ES-I3 (cell line): ENCODE measurements at regions not wholly inside any gene's neighbourhood (a gene's known extent, or its start where the extent isn't known, plus 50 kb on each side); places are given as distances from the start of the nearest gene placed in this dataset.
A peak's percentile ranks its signal among the peaks of the same experiment; 100 is the strongest.

ENCODE experiments used
- H3K36me3 ChIP-seq: 2 replicates; pipeline ENCODE4 v1.6.1; 2013; ENCODE audit warnings: mild to moderate bottlenecking, low read length, control low read depth, moderate library complexity; ENCODE audit not compliant: insufficient read depth
- H3K4me1 ChIP-seq: 2 replicates; pipeline ENCODE4 v1.6.1; 2013; ENCODE audit warnings: mild to moderate bottlenecking, control low read depth, low read length; ENCODE audit not compliant: insufficient read depth
- H3K9ac ChIP-seq: 2 replicates; pipeline ENCODE4 v1.6.1; 2013; ENCODE audit warnings: low read depth, mild to moderate bottlenecking, low read length, moderate library complexity
- H3K9me3 ChIP-seq: 2 replicates; pipeline ENCODE4 v1.6.1; 2013; ENCODE audit warnings: mild to moderate bottlenecking, low read length, moderate library complexity; ENCODE audit not compliant: control insufficient read depth, insufficient read depth

DNA sequence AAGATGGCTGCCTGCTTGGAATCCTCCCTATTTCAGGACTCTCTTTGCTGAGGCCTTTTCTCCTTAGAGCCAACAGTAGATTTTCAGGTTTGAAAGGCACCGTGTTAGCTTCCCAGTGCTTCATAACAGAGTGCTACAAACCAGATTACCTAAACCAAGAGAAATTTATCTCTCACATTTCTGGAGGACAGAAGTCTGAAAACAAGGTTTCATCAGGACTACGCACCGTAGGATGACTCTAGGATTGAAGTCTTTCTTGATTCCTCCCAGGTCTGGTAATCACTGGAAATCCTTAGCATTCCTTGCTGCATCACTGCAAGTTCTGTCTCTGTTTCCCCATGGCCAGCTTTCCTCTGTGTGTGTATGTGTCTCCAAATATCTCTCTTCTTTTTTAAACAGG, 508.4 kb upstream of the GJE1 start:
- peaks cover 4% of the 10 kb centered on the region for H3K9me3 ChIP-seq
- no peaks in the 10 kb centered on the region for H3K4me1 ChIP-seq
- H3K36me3 ChIP-seq, result no peaks in the 10 kb centered on the region
- H3K9ac ChIP-seq, result no peak overlapping the region

DNA sequence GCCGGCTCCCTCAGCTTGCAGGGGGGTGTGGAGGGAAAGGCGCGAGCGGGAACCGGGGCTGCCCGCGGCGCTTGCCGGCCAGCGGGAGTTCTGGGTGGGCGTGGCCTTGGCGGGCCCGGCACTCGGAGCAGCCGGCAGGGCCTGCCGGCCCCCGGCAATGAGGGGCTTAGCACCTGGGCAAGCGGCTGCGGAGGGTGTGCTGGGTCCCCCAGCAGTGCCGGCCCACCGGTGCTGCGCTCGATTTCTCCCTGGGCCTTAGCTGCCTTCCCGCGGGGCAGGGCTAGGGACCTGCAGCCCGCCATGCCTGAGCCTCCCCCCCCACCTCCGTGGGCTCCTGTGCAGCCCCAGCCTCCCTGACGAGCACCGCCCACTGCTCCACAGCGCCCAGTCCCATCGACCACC, 514.5 kb upstream of the GJE1 start:
- H3K36me3 ChIP-seq, result no peaks in the 10 kb centered on the region
- H3K9ac ChIP-seq, result peak overlapping the region; percentile 20; the same call in 1 of the 2 replicates
- no peaks in the 10 kb centered on the region for H3K4me1 ChIP-seq
- H3K9me3 ChIP-seq, result no peaks in the 10 kb centered on the region; the same call in 1 of the 2 replicates

DNA sequence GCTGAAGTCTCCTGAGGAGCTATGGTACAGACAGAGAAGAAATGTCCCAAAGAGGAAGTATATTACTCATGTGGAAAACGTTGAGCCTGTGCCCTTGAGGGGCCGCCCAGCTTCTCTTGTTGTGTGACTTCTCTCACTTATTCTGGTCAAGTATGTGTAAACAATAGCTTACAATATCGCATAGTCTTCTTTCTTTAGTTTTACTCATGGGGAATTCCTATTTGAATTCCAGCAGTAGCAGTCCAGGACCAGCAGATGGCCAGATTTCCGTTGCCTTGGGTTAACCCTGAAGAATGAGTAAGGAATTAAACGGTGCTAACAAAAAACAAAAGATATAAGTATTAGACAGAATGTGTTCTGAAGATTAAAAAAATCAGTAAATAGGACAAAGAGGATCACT, 522.0 kb upstream of the GJE1 start:
- no peaks in the 10 kb centered on the region for H3K4me1 ChIP-seq
- H3K36me3 ChIP-seq, result no peaks in the 10 kb centered on the region
- peaks cover 6% of the 10 kb centered on the region; the same call in 1 of the 2 replicates for H3K9me3 ChIP-seq
- no peak overlapping the region for H3K9ac ChIP-seq

DNA sequence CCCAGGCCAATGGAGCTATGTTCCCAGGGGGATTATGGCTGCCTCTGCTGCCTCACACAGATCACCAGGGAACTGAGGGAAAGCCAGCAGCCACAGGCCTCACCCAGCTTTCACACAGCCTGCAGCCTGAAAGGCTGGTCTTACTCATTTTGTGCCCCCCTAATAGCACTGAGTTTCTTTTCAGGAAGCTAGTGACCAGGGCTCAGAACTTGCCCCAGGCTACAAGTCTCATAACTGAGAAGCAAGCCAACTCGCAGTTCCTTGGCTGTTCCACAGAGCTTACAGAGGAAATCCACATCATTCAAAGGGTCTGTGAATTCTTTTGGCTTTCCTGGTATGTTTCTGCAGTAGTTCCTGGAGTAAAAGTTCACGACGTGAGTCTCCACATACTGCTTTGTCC, 524.8 kb upstream of the GJE1 start:
- Histone ChIP-seq H3K36me3 (no peaks in the 10 kb centered on the region), H3K4me1 (no peaks in the 10 kb centered on the region), H3K9me3 (peaks cover 6% of the 10 kb centered on the region; the same call in 1 of the 2 replicates), H3K9ac (no peak overlapping the region)

DNA sequence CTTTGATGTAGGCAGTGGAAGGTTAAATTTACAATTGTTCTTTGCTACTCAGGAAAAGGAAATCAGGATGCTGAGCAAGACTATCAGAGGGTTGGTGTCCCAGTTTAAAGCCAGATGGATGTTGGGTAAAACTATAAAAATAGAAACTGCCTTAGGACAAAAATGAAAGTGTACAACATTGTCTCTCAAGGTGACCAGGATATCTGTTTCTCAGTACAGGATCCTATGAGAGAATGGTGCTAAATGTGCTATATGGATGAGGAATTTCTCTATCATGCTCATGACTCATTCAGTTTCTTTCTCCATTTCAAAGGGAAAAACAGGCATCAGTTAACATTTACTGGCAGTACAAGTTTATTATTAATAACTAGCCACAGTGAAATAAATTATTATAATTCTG, 534.2 kb upstream of the GJE1 start:
- no peaks in the 10 kb centered on the region for H3K4me1 ChIP-seq
- no peak overlapping the region for H3K9ac ChIP-seq
- H3K36me3 ChIP-seq, result no peaks in the 10 kb centered on the region
- H3K9me3 ChIP-seq, result no peaks in the 10 kb centered on the region

DNA sequence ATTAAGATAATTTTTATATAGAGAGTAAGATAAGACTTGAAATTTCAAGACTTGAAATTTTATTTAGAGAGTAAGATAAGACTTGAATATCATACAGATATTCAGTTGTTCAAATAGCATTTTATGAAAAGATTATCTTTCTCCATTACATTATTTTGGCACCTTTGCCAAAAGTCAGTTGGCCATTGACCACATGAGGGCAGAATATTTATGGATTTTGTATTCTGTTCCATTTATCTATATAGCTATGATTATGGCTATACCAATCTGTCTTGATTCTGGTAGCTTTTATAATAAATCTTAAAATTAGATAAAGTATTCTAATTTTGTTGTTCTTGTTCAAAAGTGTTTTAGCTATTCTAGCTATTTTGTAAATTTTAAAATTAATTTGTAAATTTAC, 537.9 kb upstream of the GJE1 start:
- H3K9me3 ChIP-seq, result no peaks in the 10 kb centered on the region; the same call in 1 of the 2 replicates
- no peaks in the 10 kb centered on the region for H3K4me1 ChIP-seq
- no peak overlapping the region for H3K9ac ChIP-seq
- H3K36me3 ChIP-seq, result no peaks in the 10 kb centered on the region

DNA sequence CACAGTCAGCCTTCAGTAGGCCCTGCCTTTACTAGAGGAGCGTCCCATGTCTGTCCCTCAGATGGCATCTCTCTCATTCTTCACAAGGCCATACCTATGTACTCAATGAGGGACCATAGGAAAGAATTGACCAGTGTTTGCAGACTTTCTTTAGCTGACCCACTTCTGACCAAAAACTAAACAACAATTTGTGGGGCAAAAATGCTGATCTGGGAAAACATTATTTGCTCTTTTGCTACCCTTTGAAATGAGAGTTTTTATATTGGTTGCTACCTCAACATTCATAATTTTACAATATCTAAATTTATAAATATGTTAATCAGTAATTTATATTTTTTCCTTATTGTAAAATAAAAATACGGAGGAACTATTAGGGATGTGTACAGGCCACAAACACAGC, 539.4 kb upstream of the GJE1 start:
- no peaks in the 10 kb centered on the region; the same call in 1 of the 2 replicates for H3K9me3 ChIP-seq
- no peak overlapping the region for H3K9ac ChIP-seq
- H3K36me3 ChIP-seq, result no peaks in the 10 kb centered on the region
- H3K4me1 ChIP-seq, result no peaks in the 10 kb centered on the region

DNA sequence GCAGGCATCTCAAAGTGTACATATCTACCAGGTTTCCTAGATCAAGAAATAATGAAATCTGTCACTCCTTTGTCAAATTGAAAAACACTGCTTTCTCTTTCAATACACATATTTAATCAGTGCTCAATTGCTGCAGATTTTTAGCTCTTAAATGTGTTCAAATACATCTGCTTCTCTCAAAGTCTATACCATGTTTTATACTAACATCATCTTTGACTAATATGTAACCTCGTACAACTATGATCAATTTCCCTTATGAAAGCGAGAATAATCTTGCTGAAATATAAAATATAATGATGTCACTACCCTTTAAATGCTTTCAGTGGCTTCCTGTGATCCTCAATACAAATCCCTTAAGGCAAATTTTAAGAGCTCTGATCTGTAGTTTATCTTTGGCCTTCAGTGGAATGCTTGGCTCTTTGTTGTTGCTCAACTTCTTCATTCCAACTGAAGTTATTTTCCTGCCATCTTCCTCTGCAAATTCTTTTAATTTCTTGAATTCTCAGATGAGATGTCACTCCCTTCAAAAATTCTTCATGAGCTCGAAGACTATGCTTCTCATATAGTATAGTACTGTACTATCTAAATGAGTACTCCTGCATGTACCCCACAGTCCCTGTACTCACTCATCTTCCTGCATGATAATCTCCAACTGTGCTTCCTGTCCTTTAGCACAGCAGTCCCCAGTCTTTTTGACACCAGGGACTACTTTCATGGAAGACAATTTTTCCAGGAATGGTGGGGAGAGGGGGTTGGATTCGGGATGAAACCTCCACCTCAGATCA, 545.1 kb upstream of the GJE1 start:
- no peaks in the 10 kb centered on the region for H3K4me1 ChIP-seq
- H3K9me3 ChIP-seq, result no peaks in the 10 kb centered on the region; the same call in 1 of the 2 replicates
- no peak overlapping the region for H3K9ac ChIP-seq
- H3K36me3 ChIP-seq, result no peaks in the 10 kb centered on the region

DNA sequence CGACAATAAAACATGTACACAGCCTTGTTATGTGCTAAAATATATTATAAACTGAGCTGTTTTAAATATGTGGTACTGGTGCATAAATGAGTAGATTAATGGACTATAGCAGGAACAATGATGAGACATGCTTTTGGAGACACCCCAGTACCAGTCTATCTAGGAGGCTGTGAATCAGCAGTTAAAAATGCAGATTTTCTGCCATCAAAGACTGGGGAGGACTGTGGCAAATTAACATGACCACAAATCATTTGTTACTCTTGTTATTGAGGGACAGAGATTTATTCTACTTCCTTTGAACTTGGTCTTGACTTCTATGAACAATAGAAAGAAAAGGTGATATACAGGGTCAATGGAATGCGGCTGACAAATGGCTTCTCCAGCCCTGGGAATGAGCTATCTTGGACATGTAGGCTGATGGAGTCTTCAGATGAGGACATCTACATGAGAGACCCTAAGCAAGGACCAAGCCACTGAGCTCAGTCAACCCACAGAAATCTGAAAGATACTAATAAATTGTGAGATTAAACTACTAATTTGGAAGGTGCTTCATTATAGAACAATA, 551.7 kb upstream of the GJE1 start:
- Histone ChIP-seq H3K9me3 (no peaks in the 10 kb centered on the region), H3K4me1 (no peaks in the 10 kb centered on the region), H3K9ac (no peak overlapping the region), H3K36me3 (no peaks in the 10 kb centered on the region)

DNA sequence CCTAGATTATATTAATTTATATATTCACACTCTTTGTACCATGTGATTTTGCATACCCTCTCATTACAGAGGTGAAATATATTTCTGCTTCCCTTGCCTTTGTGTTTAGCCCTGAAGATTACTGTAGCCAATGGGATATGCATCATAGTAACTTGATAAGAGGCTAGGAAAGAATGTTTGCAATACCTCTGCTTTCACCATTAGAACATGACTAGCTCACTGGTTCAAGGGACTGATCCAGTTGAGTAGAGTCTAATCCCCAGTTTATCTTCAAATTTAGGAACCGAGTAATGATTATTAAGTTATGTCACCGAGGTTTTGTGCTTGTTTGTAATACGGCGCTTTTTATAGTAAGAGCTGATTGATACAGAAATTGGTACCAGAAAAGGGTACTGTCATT, 552.6 kb upstream of the GJE1 start:
- Histone ChIP-seq H3K9ac (no peak overlapping the region), H3K4me1 (no peaks in the 10 kb centered on the region), H3K36me3 (no peaks in the 10 kb centered on the region), H3K9me3 (no peaks in the 10 kb centered on the region)

DNA sequence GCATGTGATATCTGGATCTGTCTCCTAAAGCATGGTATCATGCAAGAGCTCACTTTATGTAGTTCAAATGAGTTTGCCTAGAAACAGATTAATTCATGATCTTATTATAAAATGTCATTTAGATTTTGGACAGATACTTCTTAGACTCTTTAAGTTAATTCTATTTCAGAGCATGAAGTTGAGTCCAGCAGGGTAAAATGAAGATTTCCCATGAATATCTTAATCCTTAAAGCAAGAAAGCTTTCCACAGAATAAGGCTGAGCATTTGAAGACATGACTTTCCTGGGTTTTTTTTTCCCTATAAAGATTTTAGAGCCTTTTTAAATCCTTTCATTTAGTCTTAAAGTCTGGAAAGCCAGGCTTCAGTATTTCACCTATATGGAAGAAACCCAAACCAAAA, 556.0 kb upstream of the GJE1 start:
- Histone ChIP-seq H3K9ac (no peak overlapping the region), H3K9me3 (no peaks in the 10 kb centered on the region), H3K36me3 (no peaks in the 10 kb centered on the region), H3K4me1 (no peaks in the 10 kb centered on the region)

DNA sequence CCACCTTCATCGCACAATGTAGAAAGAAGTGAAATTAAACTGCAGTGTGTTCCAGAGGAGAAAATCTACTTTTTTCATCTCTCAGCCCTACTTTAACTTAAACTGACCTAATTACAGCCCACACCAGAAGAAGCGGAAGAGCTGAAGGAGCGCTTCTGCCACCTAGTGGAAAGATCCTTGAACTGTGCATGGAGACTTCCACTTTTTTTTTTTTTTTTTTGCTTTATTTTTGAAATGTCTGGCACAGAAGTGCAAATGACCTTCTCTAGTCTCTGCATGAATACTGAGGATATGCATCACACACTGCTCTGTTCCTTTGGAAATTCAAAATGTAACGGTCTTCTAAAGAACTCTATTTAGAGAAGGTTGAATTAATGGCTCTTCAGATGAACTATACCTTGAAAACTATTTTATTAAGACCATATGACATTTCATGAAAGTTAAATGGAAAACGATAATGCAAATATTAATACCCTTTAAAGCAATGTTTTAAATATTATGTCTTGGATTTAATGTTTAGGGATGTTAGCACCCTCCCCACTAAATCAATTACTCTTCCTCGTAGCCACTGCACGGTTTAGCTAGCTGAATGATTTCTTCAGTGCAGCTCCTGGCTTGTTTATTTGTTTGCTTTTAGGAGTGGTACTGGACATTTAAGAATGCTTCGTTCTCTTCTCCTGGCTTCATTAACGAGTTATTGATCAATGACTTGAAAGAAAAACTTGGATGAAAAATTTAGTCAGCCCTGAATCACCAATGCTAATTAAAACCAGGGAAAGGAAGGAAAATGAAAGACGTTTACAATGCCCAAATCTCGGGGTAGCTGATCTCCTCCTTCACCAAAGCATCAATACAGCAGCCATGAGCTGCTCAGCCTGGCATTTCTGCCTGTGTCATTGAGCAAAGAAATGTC, 569.6 kb upstream of the GJE1 start:
- peaks cover 7% of the 10 kb centered on the region for H3K4me1 ChIP-seq
- no peaks in the 10 kb centered on the region for H3K36me3 ChIP-seq
- peak overlapping the region; percentile 21 for H3K9ac ChIP-seq
- H3K9me3 ChIP-seq, result no peaks in the 10 kb centered on the region

DNA sequence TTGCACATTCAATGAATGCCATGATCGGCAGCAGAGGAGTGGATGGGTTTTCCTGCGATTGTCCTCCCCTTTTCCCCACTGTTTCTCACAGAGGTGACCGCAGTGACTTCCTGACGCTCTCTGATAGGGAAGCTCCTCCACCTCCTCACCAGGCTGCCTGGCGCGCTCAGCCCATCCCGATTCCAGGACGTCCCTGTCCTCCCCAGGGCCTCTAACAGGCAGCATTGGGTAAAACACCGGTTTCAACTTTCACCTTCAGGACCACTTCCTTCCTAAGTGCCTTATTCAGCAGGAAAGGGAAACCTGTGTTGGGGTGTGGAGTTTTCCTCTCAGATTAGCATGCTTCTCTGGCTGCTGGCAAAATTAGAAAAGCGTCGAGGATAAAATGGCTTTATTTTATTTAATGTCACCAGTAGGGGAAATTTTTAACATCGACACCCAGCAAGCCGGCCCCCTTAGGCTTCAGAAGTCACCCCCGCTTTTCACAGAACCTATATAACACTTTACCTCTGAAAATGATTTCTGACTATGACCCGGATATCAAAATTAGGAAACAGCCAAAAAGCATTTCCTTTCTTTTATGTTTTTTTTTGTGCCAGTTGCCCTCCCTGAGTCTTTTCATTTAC, 570.4 kb upstream of the GJE1 start:
- Histone ChIP-seq H3K9ac (peak overlapping the region; percentile 21), H3K36me3 (no peaks in the 10 kb centered on the region), H3K9me3 (no peaks in the 10 kb centered on the region), H3K4me1 (peaks cover 7% of the 10 kb centered on the region)

DNA sequence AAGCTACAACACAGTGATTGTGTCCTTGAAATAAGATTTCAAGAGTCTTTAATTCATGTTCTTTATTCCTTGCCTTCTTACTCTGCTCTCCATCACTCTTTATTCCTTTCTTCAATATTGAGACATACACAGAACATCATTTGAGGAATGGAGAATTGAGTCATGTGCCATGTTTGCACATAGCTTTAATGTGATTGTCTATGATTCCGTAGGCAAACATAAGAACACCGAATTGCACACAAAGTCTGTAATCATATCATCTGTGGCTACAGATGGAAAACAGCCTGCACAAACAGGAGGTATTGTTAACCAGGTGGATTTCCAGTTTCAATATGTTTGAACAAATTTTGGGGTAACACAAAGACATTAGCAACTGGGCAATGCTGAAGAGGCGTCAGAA, 571.6 kb upstream of the GJE1 start:
- no peaks in the 10 kb centered on the region for H3K36me3 ChIP-seq
- no peak overlapping the region for H3K9ac ChIP-seq
- H3K4me1 ChIP-seq, result peaks cover 7% of the 10 kb centered on the region
- H3K9me3 ChIP-seq, result no peaks in the 10 kb centered on the region
